IMR-90 (cell line): ENCODE measurements at regions not wholly inside any gene's neighbourhood (a gene's known extent, or its start where the extent isn't known, plus 50 kb on each side); places are given as distances from the start of the nearest gene placed in this dataset.

Experiments used
- ATAC-seq: fragments of 200-7000 bp; cut with Tn5 transposase; 2 replicates; pipeline ENCODE4 v1.9.1; 2020; ENCODE audit warnings: low read depth, mild to moderate bottlenecking, moderate library complexity
- BruUV-seq: library from RNA; stranded (reverse); fragments of 400-500 nt; replicated peaks from 2 replicates; lab custom pipeline; 2021; lab: Mats Ljungman, UMichigan
- CTCF ChIA-PET: fragments of 300-600 bp; formaldehyde crosslinking; extraction: SDS; loops from one replicate; lab custom pipeline; 2021; ENCODE audit warnings: antibody characterized with exemption; lab: Yijun Ruan, JAX
- POLR2A ChIA-PET: fragments of 300-600 bp; sonication (Branson Sonifier 250); formaldehyde crosslinking; loops from one replicate; lab custom pipeline; 2022; ENCODE audit warnings: antibody characterized with exemption; ENCODE audit not compliant: unreplicated experiment; lab: Charles Lee
- DNase-seq: peaks from one replicate; pipeline ENCODE4 v3.0.0; 2013
- H2AFZ ChIP-seq: replicated peaks from 2 replicates; pipeline ENCODE3; 2013; ENCODE audit warnings: low read length, mild to moderate bottlenecking; ENCODE audit not compliant: poor library complexity
- H2AK5ac ChIP-seq: 2 replicates; pipeline ENCODE4 v1.6.1; 2013; ENCODE audit warnings: low read depth, low read length, inconsistent platforms
- H2AK9ac ChIP-seq: replicated peaks from 2 replicates; pipeline ENCODE3; 2013; ENCODE audit warnings: mild to moderate bottlenecking, low read depth, low read length, moderate library complexity; ENCODE audit not compliant: poor library complexity
- H2BK120ac ChIP-seq: 2 replicates; pipeline ENCODE4 v1.6.1; 2013; ENCODE audit warnings: low read depth, low read length, inconsistent platforms
- H2BK15ac ChIP-seq: 3 replicates; pipeline ENCODE4 v1.6.1; 2013; ENCODE audit warnings: low read depth, low read length, inconsistent platforms
- H2BK20ac ChIP-seq: 2 replicates; pipeline ENCODE4 v1.6.1; 2013; ENCODE audit warnings: low read depth, mild to moderate bottlenecking, inconsistent platforms, low read length, moderate library complexity
- H2BK5ac ChIP-seq: 2 replicates; pipeline ENCODE4 v1.6.1; 2013; ENCODE audit warnings: mild to moderate bottlenecking, low read depth, low read length, inconsistent platforms; ENCODE audit not compliant: poor library complexity, severe bottlenecking
- H3K14ac ChIP-seq: replicated peaks from 2 replicates; pipeline ENCODE4 v1.6.1; 2013; ENCODE audit warnings: low read depth, low read length, inconsistent platforms
- H3K18ac ChIP-seq: 2 replicates; pipeline ENCODE4 v1.6.1; 2013; ENCODE audit warnings: low read depth, low read length, control low read depth
- H3K23ac ChIP-seq: 2 replicates; pipeline ENCODE4 v1.6.1; 2013; ENCODE audit warnings: low read depth, low read length, inconsistent platforms
- H3K27ac ChIP-seq: 2 replicates; pipeline ENCODE4 v1.5.1; 2013; ENCODE audit warnings: mild to moderate bottlenecking, control low read depth, low read length; ENCODE audit not compliant: insufficient read depth
- H3K27me3 ChIP-seq: 2 replicates; pipeline ENCODE4 v1.6.1; 2013; ENCODE audit warnings: low read length; ENCODE audit not compliant: control insufficient read depth, insufficient read depth
- H3K36me3 ChIP-seq: 2 replicates; pipeline ENCODE4 v1.6.1; 2013; ENCODE audit warnings: low read length, mixed read lengths; ENCODE audit not compliant: control insufficient read depth, insufficient read depth
- H3K4ac ChIP-seq: 2 replicates; pipeline ENCODE4 v1.6.1; 2013; ENCODE audit warnings: low read depth, low read length, inconsistent platforms
- H3K4me1 ChIP-seq: 2 replicates; pipeline ENCODE4 v1.6.1; 2013; ENCODE audit warnings: low read length, mixed read lengths; ENCODE audit not compliant: control insufficient read depth, insufficient read depth
- H3K4me2 ChIP-seq: 2 replicates; pipeline ENCODE4 v1.6.1; 2013; ENCODE audit warnings: low read depth, mild to moderate bottlenecking, control low read depth, low read length, moderate library complexity
- H3K4me3 ChIP-seq: 2 replicates; pipeline ENCODE4 v1.5.1; 2013; ENCODE audit warnings: low read depth, mild to moderate bottlenecking, control low read depth, low read length, moderate library complexity; ENCODE audit not compliant: insufficient read depth
- H3K56ac ChIP-seq: 2 replicates; pipeline ENCODE4 v1.6.1; 2013; ENCODE audit warnings: low read length, inconsistent platforms; ENCODE audit not compliant: insufficient read depth; ENCODE audit errors: extremely low read depth
- H3K79me1 ChIP-seq, 2 experiments: 2 replicates each; pipeline ENCODE4 v1.6.1; 2013; ENCODE audit warnings: low read length in 2 of 2, inconsistent platforms in 1 of 2, low read depth in 1 of 2
- H3K9ac ChIP-seq: 2 replicates; pipeline ENCODE4 v1.6.1; 2013; ENCODE audit warnings: low read depth, low read length, control low read depth
- H3K9me1 ChIP-seq: 2 replicates; pipeline ENCODE4 v1.6.1; 2013; ENCODE audit warnings: low read length, inconsistent platforms; ENCODE audit not compliant: insufficient read depth
- H3K9me3 ChIP-seq: 2 replicates; pipeline ENCODE4 v1.6.1; 2013; ENCODE audit warnings: low read length; ENCODE audit not compliant: control insufficient read depth, insufficient read depth
- H4K20me1 ChIP-seq: 2 replicates; pipeline ENCODE4 v1.6.1; 2013; ENCODE audit warnings: low read length, inconsistent platforms; ENCODE audit not compliant: insufficient read depth
- H4K5ac ChIP-seq: 2 replicates; pipeline ENCODE4 v1.6.1; 2013; ENCODE audit warnings: mild to moderate bottlenecking, low read depth, low read length, control low read depth
- H4K8ac ChIP-seq, 2 experiments: 2 replicates each; pipeline ENCODE4 v1.6.1; 2013; ENCODE audit warnings: low read depth in 2 of 2, low read length in 2 of 2, control low read depth in 1 of 2, inconsistent platforms in 1 of 2
- H4K91ac ChIP-seq: 2 replicates; pipeline ENCODE4 v1.6.1; 2013; ENCODE audit warnings: low read depth, low read length, inconsistent platforms; ENCODE audit not compliant: insufficient read depth
- BHLHE40 ChIP-seq: fragments of 150-350 bp; IDR thresholded peaks from 2 replicates; pipeline ENCODE4 v1.6.1; 2016; ENCODE audit warnings: mild to moderate bottlenecking, low read depth, low read length
- CEBPB ChIP-seq: IDR thresholded peaks from 2 replicates; pipeline ENCODE4 v1.6.1; 2012; ENCODE audit warnings: low read depth, low read length, improper control_type of control experiment
- CHD1 ChIP-seq: IDR thresholded peaks from 2 replicates; pipeline ENCODE4 v1.6.1; 2012; ENCODE audit warnings: low read depth, low read length, improper control_type of control experiment
- CTCF ChIP-seq: conservative IDR thresholded peaks from 2 replicates; pipeline ENCODE4 v1.5.1; 2012; ENCODE audit warnings: mild to moderate bottlenecking, low read depth, low read length, improper control_type of control experiment
- ELK1 ChIP-seq: fragments of 150-350 bp; IDR thresholded peaks from 2 replicates; pipeline ENCODE4 v1.6.1; 2016; ENCODE audit warnings: low read depth, mild to moderate bottlenecking, low read length, moderate library complexity, borderline replicate concordance
- FOS ChIP-seq: fragments of 150-350 bp; IDR thresholded peaks from 2 replicates; pipeline ENCODE4 v1.6.1; 2016; ENCODE audit warnings: low read depth, low read length
- MAFK ChIP-seq: IDR thresholded peaks from 2 replicates; pipeline ENCODE4 v1.6.1; 2012; ENCODE audit warnings: low read depth, low read length, improper control_type of control experiment
- MAZ ChIP-seq: IDR thresholded peaks from 2 replicates; pipeline ENCODE4 v1.6.1; 2012; ENCODE audit warnings: low read depth, mild to moderate bottlenecking, low read length, improper control_type of control experiment, moderate library complexity, borderline replicate concordance
- MXI1 ChIP-seq: IDR thresholded peaks from 2 replicates; pipeline ENCODE4 v1.6.1; 2012; ENCODE audit warnings: low read depth, mild to moderate bottlenecking, low read length, moderate library complexity, borderline replicate concordance
- NFE2L2 ChIP-seq: fragments of 150-350 bp; IDR thresholded peaks from 2 replicates; pipeline ENCODE4 v1.6.1; 2016; ENCODE audit warnings: low read depth, mild to moderate bottlenecking, low read length
- POLR2A ChIP-seq: IDR thresholded peaks from 2 replicates; pipeline ENCODE4 v1.6.1; 2012; ENCODE audit warnings: mild to moderate bottlenecking, low read depth, low read length
- RAD21 ChIP-seq: IDR thresholded peaks from 2 replicates; pipeline ENCODE4 v1.6.1; 2012; ENCODE audit warnings: low read length, improper control_type of control experiment
- RCOR1 ChIP-seq: IDR thresholded peaks from 2 replicates; pipeline ENCODE4 v1.6.1; 2012; ENCODE audit warnings: mild to moderate bottlenecking, low read length, improper control_type of control experiment; ENCODE audit not compliant: insufficient replicate concordance
- RFX5 ChIP-seq: IDR thresholded peaks from 2 replicates; pipeline ENCODE4 v1.8.0; 2012; ENCODE audit warnings: low read depth, mild to moderate bottlenecking, low read length, moderate library complexity
- SMC3 ChIP-seq: fragments of 150-350 bp; IDR thresholded peaks from 2 replicates; pipeline ENCODE4 v1.6.1; 2016; ENCODE audit warnings: low read depth, mild to moderate bottlenecking, antibody characterized with exemption, low read length, moderate library complexity
- USF2 ChIP-seq: fragments of 150-350 bp; IDR thresholded peaks from 2 replicates; pipeline ENCODE4 v1.6.1; 2017; ENCODE audit warnings: mild to moderate bottlenecking, antibody characterized with exemption, low read length, low read depth
- WGBS, 2 experiments: methylation state at CpG; one replicate each; pipeline versions ENCODE4 v1.1.5 to v1.1.7; 2013; ENCODE audit warnings: missing lambda C conversion rate in 2 of 2; ENCODE audit not compliant: insufficient read length in 1 of 2; ENCODE audit errors: extremely low coverage in 2 of 2; 5-methylcytosine and 5-hydroxymethylcytosine counted together
- dilution Hi-C: fragments of 300-500 bp; cut with HindIII; formaldehyde crosslinking; loops from one replicate; pipeline ENCODE4 v1.14.3; 2018; ENCODE audit warnings: low sequenced_read_pairs; ENCODE audit not compliant: unreplicated experiment
- in situ Hi-C: fragments of 300-500 bp; cut with MboI; formaldehyde crosslinking; loops from 3 replicates; pipeline ENCODE4 v1.14.3; 2019; ENCODE audit warnings: low sequenced_read_pairs, inconsistent platforms, mixed read lengths
- intact Hi-C: fragments of 100-400 bp; cut with micrococcal nuclease; formaldehyde crosslinking; loops from 2 replicates; pipeline ENCODE4 v1.10.0; 2022

- Histone ChIP-seq H3K27ac (no peak overlapping the region), H2BK20ac (no peak overlapping the region), H2AK9ac (no peak overlapping the region), H2BK5ac (no peak overlapping the region), H3K14ac (no peak overlapping the region), H3K27me3 (no peaks in the 10 kb centered on the region), H3K79me1 (no peaks in the 10 kb centered on the region), H2AFZ (no peak overlapping the region), H3K9ac (no peak overlapping the region), H4K8ac (no peak overlapping the region), H3K9me1 (0 out of 2 replicates have a peak, but pooled peaks cover 2% of the 10 kb centered on the region), H3K4me3 (no peak overlapping the region), H3K4me1 (peaks cover 4% of the 10 kb centered on the region), H2BK15ac (no peak overlapping the region), H3K18ac (peak overlapping the region; percentile 59; the same call in 1 of the 2 replicates), H4K91ac (no peak overlapping the region), H4K5ac (peak overlapping the region; percentile 87; the same call in 1 of the 2 replicates), H2AK5ac (no peak overlapping the region), H4K20me1 (no peaks in the 10 kb centered on the region), H3K56ac (no peak overlapping the region), H3K4ac (no peak overlapping the region), H3K9me3 (0 out of 2 replicates have a peak, but pooled peaks cover 2% of the 10 kb centered on the region), H3K4me2 (peak overlapping the region; percentile 55; the same call in 1 of the 2 replicates), H3K23ac (no peak overlapping the region), H3K36me3 (no peaks in the 10 kb centered on the region), H2BK120ac (no peak overlapping the region)
- intact Hi-C loops, result no loop called here
- dilution Hi-C loops, result no loop called here
- no CpG with 5 or more reads among the region's 1 CpG for WGBS, 2 experiments
- ChIA-PET POLR2A (no interaction called here), CTCF (no interaction called here)
- DNase-seq (no peak), ATAC-seq (no peak)
- TF ChIP-seq CHD1 (no peak), MAZ (no peak), MAFK (no peak), BHLHE40 (no peak), RAD21 (no peak), RCOR1 (no peak), RFX5 (no peak), NFE2L2 (no peak), CTCF (no peak), FOS (no peak), MXI1 (no peak), POLR2A (no peak), USF2 (no peak), CEBPB (no peak), ELK1 (no peak), SMC3 (no peak)
- BruUV-seq, result no TSS peak
- in situ Hi-C loops, result no loop called here
Measured at GRCh38 chr4:114304567-114304966, 294.0 kb upstream of the UGT8 start.
